H9 (cell line): ENCODE measurements at regions not wholly inside any gene's neighbourhood (a gene's known extent, or its start where the extent isn't known, plus 50 kb on each side); places are given as distances from the start of the nearest gene placed in this dataset.

Experiments used
- DNase-seq: peaks from one replicate; pipeline ENCODE4 v3.0.0-alpha.2; 2017
- H2AFZ ChIP-seq: one replicate; pipeline ENCODE4 v1.6.1; 2013; ENCODE audit warnings: mild to moderate bottlenecking, low read length, control low read depth, moderate library complexity
- H2AK5ac ChIP-seq: 2 replicates; pipeline ENCODE4 v1.6.1; 2013; ENCODE audit warnings: low read length, control low read depth, mixed read lengths; ENCODE audit not compliant: insufficient read length
- H2BK120ac ChIP-seq: one replicate; pipeline ENCODE4 v1.6.1; 2013; ENCODE audit warnings: low read depth, mild to moderate bottlenecking, low read length, control low read depth, inconsistent platforms; ENCODE audit not compliant: poor library complexity, severe bottlenecking
- H2BK12ac ChIP-seq: 2 replicates; pipeline ENCODE4 v1.6.1; 2013; ENCODE audit warnings: low read length, control low read depth, mixed read lengths, low read depth; ENCODE audit not compliant: insufficient read length
- H2BK15ac ChIP-seq: 2 replicates; pipeline ENCODE4 v1.6.1; 2013; ENCODE audit warnings: low read depth, low read length, control low read depth
- H2BK20ac ChIP-seq: one replicate; pipeline ENCODE4 v1.6.1; 2013; ENCODE audit warnings: low read depth, mild to moderate bottlenecking, low read length, control low read depth, inconsistent platforms; ENCODE audit not compliant: poor library complexity, severe bottlenecking
- H2BK5ac ChIP-seq: 2 replicates; pipeline ENCODE4 v1.6.1; 2013; ENCODE audit warnings: low read length, control low read depth, mixed read lengths; ENCODE audit not compliant: insufficient read length
- H3K14ac ChIP-seq: 2 replicates; pipeline ENCODE4 v1.6.1; 2013; ENCODE audit warnings: low read length, control low read depth; ENCODE audit not compliant: insufficient read depth
- H3K18ac ChIP-seq: 2 replicates; pipeline ENCODE4 v1.6.1; 2013; ENCODE audit warnings: low read depth, mild to moderate bottlenecking, mixed read lengths, low read length, control low read depth; ENCODE audit not compliant: insufficient read length
- H3K23ac ChIP-seq: 2 replicates; pipeline ENCODE4 v1.6.1; 2013; ENCODE audit warnings: low read length, control low read depth, mixed read lengths, low read depth; ENCODE audit not compliant: insufficient read length
- H3K23me2 ChIP-seq: 2 replicates; pipeline ENCODE4 v1.6.1; 2013; ENCODE audit warnings: low read depth, mild to moderate bottlenecking, mixed read lengths, low read length, control low read depth; ENCODE audit not compliant: insufficient read length, poor library complexity, severe bottlenecking
- H3K27ac ChIP-seq: 2 replicates; pipeline ENCODE4 v1.5.1; 2013; ENCODE audit warnings: low read length, control low read depth, mixed read lengths, low read depth; ENCODE audit not compliant: insufficient read length
- H3K27me3 ChIP-seq: 2 replicates; pipeline ENCODE4 v1.6.1; 2013; ENCODE audit warnings: low read length, control low read depth, inconsistent platforms; ENCODE audit not compliant: insufficient read depth
- H3K4ac ChIP-seq: 2 replicates; pipeline ENCODE4 v1.6.1; 2013; ENCODE audit warnings: low read depth, mild to moderate bottlenecking, control low read depth, inconsistent platforms, low read length, moderate library complexity
- H3K4me1 ChIP-seq: 2 replicates; pipeline ENCODE4 v1.6.1; 2013; ENCODE audit warnings: low read length, control low read depth, inconsistent platforms; ENCODE audit not compliant: insufficient read depth
- H3K4me2 ChIP-seq: 2 replicates; pipeline ENCODE4 v1.6.1; 2013; ENCODE audit warnings: low read length, control low read depth, mixed read lengths; ENCODE audit not compliant: insufficient read length, insufficient read depth
- H3K56ac ChIP-seq: 2 replicates; pipeline ENCODE4 v1.6.1; 2013; ENCODE audit warnings: low read depth, mild to moderate bottlenecking, mixed read lengths, low read length, control low read depth; ENCODE audit not compliant: insufficient read length
- H3K79me1 ChIP-seq: 2 replicates; pipeline ENCODE4 v1.6.1; 2013; ENCODE audit warnings: low read depth, mild to moderate bottlenecking, moderate library complexity, low read length, control low read depth, inconsistent platforms; ENCODE audit not compliant: insufficient read depth, poor library complexity, severe bottlenecking
- H3K79me2 ChIP-seq: 2 replicates; pipeline ENCODE4 v1.6.1; 2013; ENCODE audit warnings: low read length, control low read depth, inconsistent platforms; ENCODE audit not compliant: insufficient read depth
- H3K9ac ChIP-seq: 2 replicates; pipeline ENCODE4 v1.6.1; 2013; ENCODE audit warnings: low read length, control low read depth, mixed read lengths; ENCODE audit not compliant: insufficient read length; ENCODE audit errors: extremely low read depth
- H3K9me3 ChIP-seq: one replicate; pipeline ENCODE4 v1.6.1; 2013; ENCODE audit warnings: low read depth, low read length, inconsistent platforms; ENCODE audit not compliant: control insufficient read depth
- H3T11ph ChIP-seq: one replicate; pipeline ENCODE4 v1.6.1; 2013; ENCODE audit warnings: mild to moderate bottlenecking, low read length, control low read depth, inconsistent platforms
- H4K20me1 ChIP-seq: one replicate; pipeline ENCODE4 v1.6.1; 2013; ENCODE audit not compliant: control insufficient read depth, insufficient read length, insufficient read depth
- H4K5ac ChIP-seq: 2 replicates; pipeline ENCODE4 v1.6.1; 2013; ENCODE audit warnings: low read depth, mild to moderate bottlenecking, mixed read lengths, low read length, control low read depth; ENCODE audit not compliant: insufficient read length
- H4K8ac ChIP-seq: replicated peaks from 2 replicates; pipeline ENCODE4 v1.6.1; 2013; ENCODE audit warnings: low read length, control low read depth, mixed read lengths, low read depth; ENCODE audit not compliant: insufficient read length
- H4K91ac ChIP-seq: 2 replicates; pipeline ENCODE4 v1.6.1; 2013; ENCODE audit warnings: low read depth, mild to moderate bottlenecking, moderate library complexity, mixed read lengths, low read length, control low read depth; ENCODE audit not compliant: insufficient read length
- H3K27ac Mint-ChIP-seq, 3 experiments: 2 replicates in 2 of 3; 3 replicates in 1 of 3; pipeline ENCODE4 v1.8.0; 2020 to 2021; ENCODE audit warnings: mixed read lengths in 3 of 3, mild to moderate bottlenecking in 1 of 3, moderate library complexity in 1 of 3
- H3K27me3 Mint-ChIP-seq: 2 replicates; pipeline ENCODE4 v1.8.0; 2021; ENCODE audit warnings: low read depth, mild to moderate bottlenecking, moderate library complexity, mixed read lengths
- H3K36me3 Mint-ChIP-seq, 3 experiments: 2 replicates in 2 of 3; 3 replicates in 1 of 3; pipeline ENCODE4 v1.8.0; 2020 to 2021; ENCODE audit warnings: low read depth in 3 of 3, mixed read lengths in 3 of 3; ENCODE audit not compliant: insufficient read depth in 1 of 3
- H3K4me1 Mint-ChIP-seq, 2 experiments: 2 replicates each; pipeline ENCODE4 v1.8.0; 2020; ENCODE audit warnings: mixed read lengths in 2 of 2
- H3K4me3 Mint-ChIP-seq, 2 experiments: 2 replicates in 1 of 2; 3 replicates in 1 of 2; pipeline ENCODE4 v1.8.0; 2020 to 2021; ENCODE audit warnings: mild to moderate bottlenecking in 2 of 2, mixed read lengths in 2 of 2, moderate library complexity in 1 of 2
- H3K9me3 Mint-ChIP-seq, 2 experiments: 2 replicates in 1 of 2; 3 replicates in 1 of 2; pipeline ENCODE4 v1.8.0; 2020; ENCODE audit warnings: mild to moderate bottlenecking in 2 of 2, mixed read lengths in 2 of 2, moderate library complexity in 1 of 2
- CTCF ChIP-seq: fragments of 200-600 bp; sonication (generic); conservative IDR thresholded peaks from 3 replicates; pipeline ENCODE4 v1.8.0; 2021; ENCODE audit warnings: antibody characterized with exemption, mild to moderate bottlenecking
- WGBS: extraction: QIAGEN DNeasy Blood & Tissue Kit; methylation state at CpG from one replicate; pipeline ENCODE4 v1.1.7; 2013; ENCODE audit warnings: missing lambda C conversion rate, low lambda C conversion rate, mixed read lengths; ENCODE audit not compliant: insufficient read length; ENCODE audit errors: extremely low coverage; 5-methylcytosine and 5-hydroxymethylcytosine counted together

GRCh38 chr1:30048905-30049304 is 674.5 kb downstream of the MATN1 start:
- no peak for DNase-seq
- no CpG with 5 or more reads among the region's 5 CpGs for WGBS
- H3K9ac ChIP-seq = no peak overlapping the region
- no peak overlapping the region for H2BK20ac ChIP-seq
- no peaks in the 10 kb centered on the region for H3K79me2 ChIP-seq
- no peak overlapping the region for H3T11ph ChIP-seq
- H2AK5ac ChIP-seq = no peak overlapping the region
- H3K79me1 ChIP-seq = no peaks in the 10 kb centered on the region
- H2BK5ac ChIP-seq = no peak overlapping the region
- no peaks in the 10 kb centered on the region; a peak in 1 of 5 replicates for H3K9me3 Mint-ChIP-seq
- H3K14ac ChIP-seq = no peak overlapping the region; the same call in 1 of the 2 replicates
- H3K4me2 ChIP-seq = no peak overlapping the region
- no peaks in the 10 kb centered on the region for H4K20me1 ChIP-seq
- H3K4ac ChIP-seq = no peak overlapping the region
- no peak overlapping the region; a peak in 1 of 5 replicates for H3K4me3 Mint-ChIP-seq
- peaks cover 28 to 34% of the 10 kb centered on the region in 2 experiments for H3K4me1 Mint-ChIP-seq
- no peak overlapping the region for H3K23ac ChIP-seq
- H2BK12ac ChIP-seq = no peak overlapping the region
- H3K18ac ChIP-seq = no peak overlapping the region
- TF ChIP-seq CTCF = no peak
- H3K23me2 ChIP-seq = no peaks in the 10 kb centered on the region
- H3K4me1 ChIP-seq = no peaks in the 10 kb centered on the region
- no peaks in the 10 kb centered on the region for H3K27me3 Mint-ChIP-seq
- no peak overlapping the region for H4K5ac ChIP-seq
- no peaks in the 10 kb centered on the region for H3K36me3 Mint-ChIP-seq
- no peak overlapping the region for H3K56ac ChIP-seq
- H4K91ac ChIP-seq = no peak overlapping the region
- no peaks in the 10 kb centered on the region for H3K27me3 ChIP-seq
- no peak overlapping the region for H2BK15ac ChIP-seq
- H2BK120ac ChIP-seq = no peak overlapping the region
- H3K9me3 ChIP-seq = no peaks in the 10 kb centered on the region
- no peak overlapping the region; a peak in 2 of 7 replicates for H3K27ac Mint-ChIP-seq
- H3K27ac ChIP-seq = no peak overlapping the region
- H4K8ac ChIP-seq = no peak overlapping the region
- no peak overlapping the region for H2AFZ ChIP-seq
